ENCODE measurements at regions not wholly inside any gene's neighbourhood (a gene's known extent, or its start where the extent isn't known, plus 50 kb on each side); places are given as distances from the start of the nearest gene placed in this dataset.

- no peak for TF ChIP-seq POLR2AphosphoS5 (IDR thresholded peaks at IDR 0.05)
- no peak for TF ChIP-seq CTCF (IDR thresholded peaks at IDR 0.05)
Measured at GRCh38 chr2:83058683-83059082, 1400.4 kb downstream of the SUCLG1 start.

Measured in upper lobe of left lung (tissue), 4 donors.